Fibroblast of skin of left biceps (primary cell): ENCODE measurements at regions not wholly inside any gene's neighbourhood (a gene's known extent, or its start where the extent isn't known, plus 50 kb on each side); places are given as distances from the start of the nearest gene placed in this dataset.

Source experiments
- DNase-seq, 2 experiments: peaks; one replicate each; pipeline ENCODE4 v3.0.0-alpha.2; 2013; ENCODE audit warnings: low read depth in 2 of 2

- no peak for DNase-seq
These were observed 622.0 kb upstream of the DAB2 start for GRCh38 chr5:40046792-40047191.

GRCh38 chr5:40045429-40045828, 620.6 kb upstream of the DAB2 start:
- DNase-seq: no peak

GRCh38 chr5:40043916-40044315, 619.1 kb upstream of the DAB2 start:
- DNase-seq: no peak

- no peak for DNase-seq
These were observed 616.7 kb upstream of the DAB2 start for GRCh38 chr5:40041452-40041851.

GRCh38 chr5:40037713-40038112, 612.9 kb upstream of the DAB2 start:
- no peak for DNase-seq

GRCh38 chr5:40034441-40034840, 609.7 kb upstream of the DAB2 start:
- no peak for DNase-seq

- DNase-seq: no peak
These were observed 608.6 kb upstream of the DAB2 start for GRCh38 chr5:40033411-40033810.

GRCh38 chr5:40033009-40033408, 608.2 kb upstream of the DAB2 start:
- no peak for DNase-seq

GRCh38 chr5:40030661-40031060, 605.9 kb upstream of the DAB2 start:
- no peak for DNase-seq

GRCh38 chr5:40029711-40030495, 605.1 kb upstream of the DAB2 start:
- DNase-seq: no peak

GRCh38 chr5:40027400-40027799, 602.6 kb upstream of the DAB2 start:
- no peak for DNase-seq

GRCh38 chr5:40025586-40025985, 600.8 kb upstream of the DAB2 start:
- no peak for DNase-seq

- DNase-seq: no peak
These were observed 597.3 kb upstream of the DAB2 start for GRCh38 chr5:40022057-40022456.

- DNase-seq: no peak
These were observed 596.2 kb upstream of the DAB2 start for GRCh38 chr5:40021007-40021406.

- no peak for DNase-seq
These were observed 593.1 kb upstream of the DAB2 start for GRCh38 chr5:40017918-40018317.

- DNase-seq: no peak
These were observed 592.4 kb upstream of the DAB2 start for GRCh38 chr5:40017135-40017534.

GRCh38 chr5:40010436-40010835, 585.7 kb upstream of the DAB2 start:
- no peak for DNase-seq

- DNase-seq: no peak
These were observed 581.5 kb upstream of the DAB2 start for GRCh38 chr5:40006260-40006659.

GRCh38 chr5:40001796-40002195, 577.0 kb upstream of the DAB2 start:
- no peak for DNase-seq

- DNase-seq: peak; percentile 26 to 29
These were observed 573.7 kb upstream of the DAB2 start for GRCh38 chr5:39998518-39998917.

- no peak for DNase-seq
These were observed 571.2 kb upstream of the DAB2 start for GRCh38 chr5:39995990-39996389.

- DNase-seq: no peak
These were observed 567.9 kb upstream of the DAB2 start for GRCh38 chr5:39992617-39993202.

- no peak for DNase-seq
These were observed 561.8 kb upstream of the DAB2 start for GRCh38 chr5:39986614-39987013.

GRCh38 chr5:39980056-39980455, 555.3 kb upstream of the DAB2 start:
- no peak for DNase-seq
